HFF-Myc (cell line): ENCODE measurements at regions not wholly inside any gene's neighbourhood (a gene's known extent, or its start where the extent isn't known, plus 50 kb on each side); places are given as distances from the start of the nearest gene placed in this dataset.

Experiments used
- DNase-seq: peaks from one replicate; pipeline ENCODE4 v3.0.0-alpha.2; 2011; ENCODE audit warnings: low read depth; ENCODE audit errors: extremely low read depth
- H3K4me3 ChIP-seq: replicated peaks from 2 replicates; pipeline ENCODE4 v1.5.1; 2011; ENCODE audit warnings: low read depth, mild to moderate bottlenecking, control low read depth, low read length
- TF ChIP-seq, protein P1 (sequence below): IDR thresholded peaks from 2 replicates; pipeline ENCODE4 v1.5.1; 2012; ENCODE audit warnings: mild to moderate bottlenecking, low read depth, low read length, control low read depth; ENCODE audit errors: missing control alignments

DNA sequence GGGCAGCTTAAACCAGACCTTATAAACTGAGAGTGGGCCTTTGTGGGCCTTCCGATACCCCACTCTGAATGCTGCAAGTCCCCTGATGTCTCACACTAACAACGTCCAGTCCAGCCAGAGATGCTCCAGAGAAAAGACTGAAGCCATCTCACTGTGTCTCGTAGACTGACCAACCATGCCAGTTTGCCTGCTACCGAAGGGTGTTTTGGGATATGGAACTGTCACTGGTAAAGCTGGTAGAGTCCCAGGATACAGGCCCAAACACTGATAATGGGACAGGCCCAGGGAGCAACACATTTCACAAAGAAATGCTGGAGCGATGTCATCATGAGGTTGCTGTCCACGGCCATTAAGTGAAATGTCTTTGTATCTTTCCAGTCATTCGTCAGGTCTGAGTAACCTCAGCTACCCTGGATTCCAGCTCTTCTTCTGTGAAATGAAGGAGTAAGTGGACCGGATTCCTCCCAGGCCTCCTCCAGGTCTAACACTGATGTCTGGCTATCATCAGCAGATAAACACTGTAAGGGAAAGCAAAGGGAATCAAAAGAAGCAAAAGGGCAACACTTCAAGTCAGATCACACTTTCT is 81.6 kb downstream of the SLC5A7 start:
- DNase-seq = no peak
- no peak overlapping the region for H3K4me3 ChIP-seq
- TF ChIP-seq, protein P1, sequence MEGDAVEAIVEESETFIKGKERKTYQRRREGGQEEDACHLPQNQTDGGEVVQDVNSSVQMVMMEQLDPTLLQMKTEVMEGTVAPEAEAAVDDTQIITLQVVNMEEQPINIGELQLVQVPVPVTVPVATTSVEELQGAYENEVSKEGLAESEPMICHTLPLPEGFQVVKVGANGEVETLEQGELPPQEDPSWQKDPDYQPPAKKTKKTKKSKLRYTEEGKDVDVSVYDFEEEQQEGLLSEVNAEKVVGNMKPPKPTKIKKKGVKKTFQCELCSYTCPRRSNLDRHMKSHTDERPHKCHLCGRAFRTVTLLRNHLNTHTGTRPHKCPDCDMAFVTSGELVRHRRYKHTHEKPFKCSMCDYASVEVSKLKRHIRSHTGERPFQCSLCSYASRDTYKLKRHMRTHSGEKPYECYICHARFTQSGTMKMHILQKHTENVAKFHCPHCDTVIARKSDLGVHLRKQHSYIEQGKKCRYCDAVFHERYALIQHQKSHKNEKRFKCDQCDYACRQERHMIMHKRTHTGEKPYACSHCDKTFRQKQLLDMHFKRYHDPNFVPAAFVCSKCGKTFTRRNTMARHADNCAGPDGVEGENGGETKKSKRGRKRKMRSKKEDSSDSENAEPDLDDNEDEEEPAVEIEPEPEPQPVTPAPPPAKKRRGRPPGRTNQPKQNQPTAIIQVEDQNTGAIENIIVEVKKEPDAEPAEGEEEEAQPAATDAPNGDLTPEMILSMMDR = no peak

DNA sequence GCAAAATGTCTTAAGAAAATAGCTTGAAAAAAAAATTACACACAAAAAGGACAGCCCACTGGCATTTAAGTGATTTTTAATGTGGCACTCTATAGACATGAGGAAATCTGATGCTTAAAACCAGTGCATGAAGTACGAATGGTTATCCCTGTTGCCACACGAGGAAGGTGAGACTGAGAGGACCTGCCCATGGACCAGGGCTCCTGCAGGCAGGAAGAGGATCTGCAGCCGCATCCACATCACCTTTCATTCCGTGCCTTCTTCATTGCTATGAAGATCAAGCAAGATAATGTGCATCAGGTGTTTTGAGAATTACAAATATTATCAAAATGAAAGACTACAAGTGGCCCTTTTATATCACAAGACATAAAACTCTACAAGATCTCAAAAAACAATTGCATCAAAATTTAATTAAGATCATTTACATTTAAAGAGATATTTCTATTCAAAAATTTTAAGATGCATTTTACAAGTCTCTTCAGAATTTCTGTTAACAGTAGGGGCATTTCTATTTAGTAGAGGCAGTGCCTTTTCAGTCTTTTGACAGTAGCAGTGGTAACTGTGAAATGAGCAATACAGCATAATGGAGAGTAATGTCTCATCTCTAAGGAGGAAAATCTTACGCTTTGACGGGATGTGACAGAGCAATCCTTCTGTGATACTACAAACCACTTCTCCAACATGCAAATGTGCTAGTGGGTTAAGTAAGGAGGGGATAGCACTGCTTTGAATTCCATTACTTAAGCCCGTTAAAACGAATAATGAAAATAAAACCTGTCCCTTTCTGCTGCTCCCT is 83.4 kb downstream of the SLC5A7 start:
- H3K4me3 ChIP-seq = no peak overlapping the region
- DNase-seq = no peak
- TF ChIP-seq, protein P1 = peak; percentile 7

DNA sequence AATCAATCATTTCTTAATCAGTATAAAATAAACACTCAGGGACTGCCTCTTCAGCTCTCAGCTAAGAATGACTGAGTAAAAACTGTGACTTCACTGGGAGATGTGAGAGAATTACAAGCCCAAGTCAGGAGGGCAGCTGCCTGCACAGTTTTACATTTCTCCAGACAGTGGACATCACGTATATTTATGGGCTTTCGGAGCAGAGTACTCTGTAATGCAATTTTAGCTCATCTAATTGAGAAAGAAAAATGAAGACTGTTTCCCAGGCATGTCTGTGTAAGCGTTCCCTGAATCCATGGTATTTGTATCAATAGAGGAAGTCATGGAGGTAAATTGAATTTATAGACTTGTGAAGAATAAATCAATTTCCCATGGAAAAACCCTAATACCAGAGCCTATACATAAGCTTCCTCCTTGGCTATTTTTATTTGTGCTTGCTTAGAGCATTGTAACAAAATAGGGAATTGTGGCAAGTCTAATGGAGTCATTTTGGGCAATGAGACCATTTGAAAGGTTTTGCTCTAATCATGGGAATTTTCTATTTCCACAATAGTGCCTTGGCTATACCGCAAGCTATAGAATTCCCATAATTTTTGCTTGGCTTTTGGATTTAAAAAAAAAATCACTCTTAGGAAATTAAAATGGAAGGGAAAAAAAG is 87.2 kb downstream of the SLC5A7 start:
- TF ChIP-seq, protein P1 = no peak
- no peak overlapping the region for H3K4me3 ChIP-seq
- DNase-seq = no peak

DNA sequence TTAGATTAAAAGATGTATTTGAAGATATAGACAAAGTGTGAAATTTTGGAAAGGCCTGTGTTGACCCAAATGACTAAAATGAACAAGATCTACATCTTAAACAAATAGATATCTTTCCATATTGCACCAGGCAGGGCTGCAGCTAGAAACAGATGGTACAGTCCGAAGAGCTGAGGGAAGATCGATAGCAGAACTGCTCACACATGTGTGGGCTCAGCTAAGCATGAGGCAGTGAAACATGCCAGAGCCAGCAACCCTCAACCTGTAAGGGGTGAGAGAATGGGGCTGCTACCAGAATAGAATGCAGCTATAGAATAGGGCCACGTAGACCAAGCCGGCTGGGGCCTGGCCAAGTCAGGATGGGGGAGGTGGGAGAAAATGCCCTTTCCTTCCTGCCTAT is 87.8 kb downstream of the SLC5A7 start:
- DNase-seq = no peak
- no peak overlapping the region for H3K4me3 ChIP-seq
- TF ChIP-seq, protein P1 = no peak

DNA sequence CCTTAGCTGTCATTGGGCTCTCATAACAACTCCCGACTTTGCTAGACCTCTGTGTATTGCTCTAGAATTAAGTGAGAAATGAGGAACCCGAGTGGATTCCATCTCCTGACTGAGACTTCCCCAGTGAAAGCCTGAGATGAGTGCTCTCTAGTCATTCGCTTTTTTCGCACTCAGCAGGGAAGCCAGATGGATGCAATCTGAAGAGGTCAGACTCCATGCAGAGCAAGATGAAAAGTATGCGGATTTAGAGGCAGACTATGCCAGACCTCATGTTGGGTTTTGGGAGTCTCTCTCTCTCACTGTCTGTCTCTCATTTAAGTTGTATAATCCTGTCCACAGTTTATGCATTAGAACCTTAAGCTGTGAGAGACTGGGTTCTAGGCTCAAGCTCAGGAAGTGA is 88.6 kb downstream of the SLC5A7 start:
- no peak for DNase-seq
- no peak overlapping the region for H3K4me3 ChIP-seq
- TF ChIP-seq, protein P1 = no peak

DNA sequence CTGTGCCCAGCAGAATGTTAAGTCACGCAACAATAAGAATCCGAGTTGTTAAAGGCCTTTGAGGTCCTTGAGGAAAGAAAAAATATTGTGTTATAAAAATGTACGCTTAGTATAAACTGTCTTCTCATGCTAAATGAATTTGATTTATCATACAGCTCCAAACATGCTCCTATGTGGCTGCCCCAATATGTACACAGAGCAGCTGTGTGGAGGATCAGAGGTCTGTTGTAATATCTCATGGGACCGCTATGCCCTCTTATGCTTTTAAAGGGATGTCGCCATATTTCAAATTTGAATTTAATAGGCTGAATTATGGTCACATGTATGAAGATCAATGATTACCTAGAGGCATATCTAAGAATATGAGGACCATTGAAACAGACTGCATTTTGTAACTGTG is 90.2 kb downstream of the SLC5A7 start:
- no peak overlapping the region for H3K4me3 ChIP-seq

More for the DNA sequence above, 90.2 kb downstream of the SLC5A7 start:
- DNase-seq = no peak
- TF ChIP-seq, protein P1 = no peak
